ENCODE measurements at regions not wholly inside any gene's neighbourhood (a gene's known extent, or its start where the extent isn't known, plus 50 kb on each side); places are given as distances from the start of the nearest gene placed in this dataset.

DNA sequence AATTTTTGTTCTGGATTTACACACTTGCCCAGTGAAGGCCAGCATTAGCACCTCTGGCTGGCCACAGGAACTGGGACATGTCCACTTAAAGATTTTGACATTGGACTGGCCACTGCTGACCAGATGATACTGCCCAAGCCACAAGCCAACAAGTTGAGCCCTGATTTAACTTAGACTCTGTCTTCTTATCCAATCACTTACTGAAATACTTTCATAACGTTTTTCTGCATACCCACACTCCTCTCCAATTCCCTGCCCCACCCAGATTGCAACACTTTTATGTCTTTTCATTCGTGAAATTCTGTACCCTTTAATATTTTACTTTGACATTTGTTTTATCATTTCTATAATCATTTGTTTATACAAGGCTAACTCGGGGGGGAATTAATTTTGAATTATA, 170.3 kb upstream of the TAB2 start:
- TF ChIP-seq REST (IDR thresholded peaks at IDR 0.05; ENCODE audit: low read depth) (no peak), RAD21 (IDR thresholded peaks at IDR 0.05; ENCODE audit: low read depth) (no peak), EGR1 (IDR thresholded peaks at IDR 0.05) (no peak), CREB1 (IDR thresholded peaks at IDR 0.05; ENCODE audit: low read depth) (no peak), EP300 (IDR thresholded peaks at IDR 0.05; ENCODE audit: borderline replicate concordance) (no peak), YY1 (IDR thresholded peaks at IDR 0.05; ENCODE audit: low read depth) (no peak)
